Heart left ventricle (tissue), 16 donors: ENCODE measurements at regions not wholly inside any gene's neighbourhood (a gene's known extent, or its start where the extent isn't known, plus 50 kb on each side); places are given as distances from the start of the nearest gene placed in this dataset.

Source experiments
- ATAC-seq, 4 donors: fragments of 200-7000 bp; cut with Tn5 transposase; one replicate each; pipeline ENCODE4 v1.9.1; 2020 to 2022; ENCODE audit warnings: moderate library complexity in 4 of 4, mild to moderate bottlenecking in 3 of 4, moderate number of reproducible peaks in 1 of 4
- DNase-seq, 5 donors: peaks; one replicate each; pipeline ENCODE4 v3.0.0-alpha.2; 2020
- H3K27ac ChIP-seq, 12 donors: fragments of 200-600 bp; sonication (generic) in 4 of 12; one replicate each; pipeline versions ENCODE4 v1.5.0 to v1.8.0; 2016 to 2022; ENCODE audit warnings: mild to moderate bottlenecking in 2 of 12
- H3K27me3 ChIP-seq, 9 donors: fragments of 200-600 bp; sonication (generic) in 2 of 9; one replicate each; pipeline versions ENCODE4 v1.5.1 to v1.8.0; 2016 to 2022; ENCODE audit warnings: mild to moderate bottlenecking in 3 of 9
- H3K36me3 ChIP-seq, 9 donors: fragments of 200-600 bp; sonication (generic) in 2 of 9; one replicate each; pipeline versions ENCODE4 v1.5.0 to v1.8.0; 2018 to 2022; ENCODE audit warnings: mild to moderate bottlenecking in 2 of 9
- H3K4me1 ChIP-seq, 12 donors: fragments of 200-600 bp; sonication (generic) in 4 of 12; one replicate each; pipeline versions ENCODE4 v1.5.0 to v1.8.0; 2016 to 2022; ENCODE audit warnings: mild to moderate bottlenecking in 3 of 12
- H3K4me3 ChIP-seq, 12 donors: fragments of 200-600 bp; sonication (generic) in 4 of 12; one replicate each; pipeline versions ENCODE4 v1.5.0 to v1.8.0; 2017 to 2022; ENCODE audit warnings: mild to moderate bottlenecking in 9 of 12, moderate library complexity in 4 of 12
- H3K9me3 ChIP-seq, 12 donors: fragments of 200-600 bp; sonication (generic) in 4 of 12; one replicate each; pipeline versions ENCODE4 v1.5.0 to v1.8.0; 2016 to 2022; ENCODE audit warnings: mild to moderate bottlenecking in 1 of 12
- CTCF ChIP-seq, 12 donors: fragments of 200-600 bp; sonication (generic) in 4 of 12; IDR thresholded peaks; one replicate each; pipeline versions ENCODE4 v1.5.0 to v1.8.0; 2018 to 2022; ENCODE audit warnings: antibody characterized with exemption in 12 of 12, mild to moderate bottlenecking in 5 of 12
- POLR2A ChIP-seq, 2 donors: fragments of 450-650 bp; IDR thresholded peaks; one replicate each; pipeline ENCODE4 v1.6.1; 2017; ENCODE audit warnings: antibody characterized with exemption in 2 of 2, mild to moderate bottlenecking in 2 of 2, moderate library complexity in 2 of 2
- WGBS, 4 donors: extraction: QIAGEN DNeasy Blood & Tissue Kit in 2 of 4; methylation state at CpG; one replicate each; pipeline versions ENCODE4 v1.1.5 to v1.1.7; 2013 to 2018; 5-methylcytosine and 5-hydroxymethylcytosine counted together
- intact Hi-C, 10 donors: fragments of 100-400 bp; cut with DNase I; formaldehyde crosslinking; loops; one replicate each; pipeline versions ENCODE4 v1.11.1 to v1.14.2; 2022
- donor health status: ischemic (EF 13 %, LVEDD 7.1; RV severe dilation, severe dysfunction).
- donor health status: healthy with polysubstance abuse.
- donor health status: DM: no; HTN: yes; CAD: no.
- donor health status: DM: no; HTN: no; CAD: no.
- donor health status: ischemic (EF 25% LVEDD 6.9; RV normal size, moderate dysfunction).
- donor health status: ischemic (EF 25% LVEDD 5.7; RV mildly dilated, moderate dysfunction).
- donor health status: healthy.
- donor health status: DM: yes; HTN: yes; CAD: no.
- donor health status: ischemic (EF 35%, LVEDD 5.7; RV mildly dilated, moderate dysfunction).
- donor health status: nonischemic (EF 11% LVEDD 7.7; RV severe dilation, severe dysfunction).
- donor health status: DM: yes; HTN: yes; CAD: no.
- donor health status: PGD.
- donor health status: ischemic (EF 29% LVEDD 5.4; RV normal size, mild dysfunction).
- donor health status: nonischemic (EF 23%, LVEDD 6.1; RV moderate dilation, normal function).

- Histone ChIP-seq H3K27ac (no peak overlapping the region), H3K4me3 (no peak overlapping the region), H3K9me3 (no peaks in the 10 kb centered on the region), H3K27me3 (no peaks in the 10 kb centered on the region), H3K36me3 (no peaks in the 10 kb centered on the region), H3K4me1 (peaks cover 0 to 8% (median 0%) of the 10 kb centered on the region in 12 donors)
- WGBS, 4 donors = 14 to 24% (median 18%) methylated on average over 4 of the region's 4 CpGs
- intact Hi-C loops = no loop called here
- TF ChIP-seq POLR2A (IDR thresholded peaks at IDR 0.05) (no peak), CTCF (IDR thresholded peaks at IDR 0.05) (no peak)
- ATAC-seq = no peak
- no peak for DNase-seq
Measured at GRCh38 chr4:14596028-14596427, 406.3 kb upstream of the CPEB2 start.

- intact Hi-C loops = no loop called here
- ATAC-seq = peak; percentile 53 to 72 (median 58)
- Histone ChIP-seq H3K9me3 (no peaks in the 10 kb centered on the region), H3K4me3 (no peak overlapping the region), H3K27ac (no peak overlapping the region), H3K36me3 (no peaks in the 10 kb centered on the region), H3K4me1 (peaks cover 0 to 8% (median 0%) of the 10 kb centered on the region in 12 donors), H3K27me3 (no peaks in the 10 kb centered on the region)
- WGBS, 4 donors = 33 to 46% (median 38%) methylated on average over 2 of the region's 2 CpGs
- DNase-seq = no peak
- TF ChIP-seq POLR2A (IDR thresholded peaks at IDR 0.05) (no peak), CTCF (IDR thresholded peaks at IDR 0.05) (no peak)
Measured at GRCh38 chr4:14596437-14596836, 405.8 kb upstream of the CPEB2 start.

- WGBS, 4 donors = 52 to 65% (median 60%) methylated on average over 2 of the region's 2 CpGs
- intact Hi-C loops = no loop called here
- no peak for ATAC-seq
Measured at GRCh38 chr4:14596904-14597303, 405.4 kb upstream of the CPEB2 start.

GRCh38 chr4:14602206-14602605, 400.1 kb upstream of the CPEB2 start:
- no peak overlapping the region for H3K27ac ChIP-seq
- TF ChIP-seq POLR2A (IDR thresholded peaks at IDR 0.05) (no peak), CTCF (IDR thresholded peaks at IDR 0.05) (no peak)
- no peaks in the 10 kb centered on the region for H3K4me1 ChIP-seq
- intact Hi-C loops = no loop called here
- DNase-seq (no peak), ATAC-seq (no peak)
- H3K36me3 ChIP-seq = no peaks in the 10 kb centered on the region
- H3K9me3 ChIP-seq = no peaks in the 10 kb centered on the region
- WGBS, 4 donors = 44 to 56% (median 51%) methylated on average over 2 of the region's 2 CpGs
- no peak overlapping the region for H3K4me3 ChIP-seq
- H3K27me3 ChIP-seq = no peaks in the 10 kb centered on the region

More at GRCh38 chr4:14596904-14597303, 405.4 kb upstream of the CPEB2 start:
- no peak for DNase-seq
- H3K27me3 ChIP-seq = no peaks in the 10 kb centered on the region
- TF ChIP-seq POLR2A (IDR thresholded peaks at IDR 0.05) = no peak
- TF ChIP-seq CTCF (IDR thresholded peaks at IDR 0.05) = peak in 4 of 12 donors; percentile 3 to 21 (median 9)
- no peaks in the 10 kb centered on the region for H3K36me3 ChIP-seq
- H3K4me3 ChIP-seq = no peak overlapping the region
- no peak overlapping the region for H3K27ac ChIP-seq
- H3K4me1 ChIP-seq = peaks cover 0 to 8% (median 0%) of the 10 kb centered on the region in 12 donors
- H3K9me3 ChIP-seq = no peaks in the 10 kb centered on the region
